OCI-LY1 (cell line): ENCODE measurements at regions not wholly inside any gene's neighbourhood (a gene's known extent, or its start where the extent isn't known, plus 50 kb on each side); places are given as distances from the start of the nearest gene placed in this dataset.

ENCODE experiments used
- CTCF ChIP-seq: fragments of 200-600 bp; sonication (generic), shearing (Covaris generic); IDR thresholded peaks from 2 replicates; pipeline ENCODE4 v1.5.1; 2017; ENCODE audit warnings: mild to moderate bottlenecking, antibody characterized with exemption, low read length, moderate library complexity, mixed read lengths
- EZH2 ChIP-seq: fragments of 200-600 bp; sonication (generic), shearing (Covaris generic); IDR thresholded peaks from 2 replicates; pipeline ENCODE4 v1.8.0; 2017; ENCODE audit warnings: borderline replicate concordance, mixed run types, mild to moderate bottlenecking, antibody characterized with exemption, low read length, moderate library complexity, mixed read lengths

DNA sequence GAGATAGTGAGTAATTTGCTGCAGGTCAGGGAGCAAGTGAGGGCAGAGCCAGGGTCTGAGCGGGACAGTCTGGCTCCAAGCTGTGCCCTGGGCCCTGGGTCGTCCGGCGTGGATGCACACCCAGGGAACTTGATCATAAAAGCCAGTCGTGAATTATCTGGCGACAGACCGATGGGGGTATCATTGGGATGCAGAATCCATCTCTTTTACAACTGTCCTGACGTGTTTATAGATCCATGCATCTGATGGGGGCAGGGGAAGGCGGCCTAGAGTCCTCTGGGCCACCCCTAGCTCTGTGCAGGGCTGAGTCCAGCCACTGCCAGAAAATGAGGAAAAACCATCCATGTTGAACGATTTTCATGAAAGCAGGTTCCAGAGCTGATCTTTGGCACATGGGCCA lies 332.8 kb downstream of the C16orf95 start:
- TF ChIP-seq CTCF: no peak
- TF ChIP-seq EZH2: no peak
